Upper lobe of right lung (tissue), 1 donor: ENCODE measurements at regions not wholly inside any gene's neighbourhood (a gene's known extent, or its start where the extent isn't known, plus 50 kb on each side); places are given as distances from the start of the nearest gene placed in this dataset.

Experiments
- ATAC-seq: fragments of 200-7000 bp; cut with Tn5 transposase; one replicate; pipeline ENCODE4 v1.9.1; 2020; ENCODE audit warnings: mild to moderate bottlenecking, moderate library complexity
- DNase-seq: peaks from one replicate; pipeline ENCODE4 v3.0.0-alpha.2; 2020
- H3K27ac ChIP-seq: fragments of 200-600 bp; one replicate; pipeline ENCODE4 v1.8.0; 2022
- H3K27me3 ChIP-seq: fragments of 200-600 bp; one replicate; pipeline ENCODE4 v1.8.0; 2022; ENCODE audit warnings: mild to moderate bottlenecking
- H3K36me3 ChIP-seq: fragments of 200-600 bp; one replicate; pipeline ENCODE4 v1.8.0; 2022
- H3K4me1 ChIP-seq: fragments of 200-600 bp; one replicate; pipeline ENCODE4 v1.8.0; 2022
- H3K4me3 ChIP-seq: fragments of 200-600 bp; one replicate; pipeline ENCODE4 v1.8.0; 2022; ENCODE audit warnings: mild to moderate bottlenecking
- H3K9me3 ChIP-seq: fragments of 200-600 bp; one replicate; pipeline ENCODE4 v1.8.0; 2022
- CTCF ChIP-seq: fragments of 200-600 bp; IDR thresholded peaks from one replicate; pipeline ENCODE4 v1.8.0; 2022; ENCODE audit warnings: antibody characterized with exemption
- intact Hi-C: fragments of 100-400 bp; cut with DNase I; formaldehyde crosslinking; loops from one replicate; pipeline ENCODE4 v1.11.0; 2022
- donor health status: DM: no; HTN: yes; CAD: no; lungs with severe emphysema.

- no peaks in the 10 kb centered on the region for H3K27me3 ChIP-seq
- no peak for ATAC-seq
- intact Hi-C loops, result no loop called here
- TF ChIP-seq CTCF, result no peak
- no peaks in the 10 kb centered on the region for H3K4me1 ChIP-seq
- H3K27ac ChIP-seq, result no peak overlapping the region
- peak; percentile 42 for DNase-seq
- H3K4me3 ChIP-seq, result no peak overlapping the region
- no peaks in the 10 kb centered on the region for H3K9me3 ChIP-seq
- H3K36me3 ChIP-seq, result no peaks in the 10 kb centered on the region
Observed at GRCh38 chr21:41632748-41633475, 125.0 kb upstream of the TMPRSS2 start.

GRCh38 chr21:41631564-41632461 lies 123.9 kb upstream of the TMPRSS2 start:
- peak; percentile 84 for DNase-seq
- Histone ChIP-seq H3K4me3 (no peak overlapping the region), H3K36me3 (no peaks in the 10 kb centered on the region), H3K4me1 (no peaks in the 10 kb centered on the region), H3K27ac (no peak overlapping the region), H3K27me3 (peaks cover 1% of the 10 kb centered on the region), H3K9me3 (no peaks in the 10 kb centered on the region)
- intact Hi-C loops, result no loop called here
- ATAC-seq, result peak; percentile 56
- TF ChIP-seq CTCF, result no peak

- Histone ChIP-seq H3K27ac (no peak overlapping the region), H3K4me3 (no peak overlapping the region), H3K36me3 (no peaks in the 10 kb centered on the region), H3K27me3 (peaks cover 4% of the 10 kb centered on the region), H3K9me3 (no peaks in the 10 kb centered on the region), H3K4me1 (no peaks in the 10 kb centered on the region)
- no peak for TF ChIP-seq CTCF
- ATAC-seq (no peak), DNase-seq (peak; percentile 49)
- intact Hi-C loops, result no loop called here
Observed at GRCh38 chr21:41630917-41631316, 123.0 kb upstream of the TMPRSS2 start.

- Histone ChIP-seq H3K27ac (no peak overlapping the region), H3K4me1 (no peaks in the 10 kb centered on the region), H3K9me3 (no peaks in the 10 kb centered on the region), H3K36me3 (no peaks in the 10 kb centered on the region), H3K4me3 (no peak overlapping the region), H3K27me3 (peaks cover 4% of the 10 kb centered on the region)
- DNase-seq (no peak), ATAC-seq (no peak)
- no peak for TF ChIP-seq CTCF
- intact Hi-C loops, result no loop called here
Observed at GRCh38 chr21:41630249-41630648, 122.3 kb upstream of the TMPRSS2 start.

- peaks cover 4% of the 10 kb centered on the region for H3K27me3 ChIP-seq
- H3K4me3 ChIP-seq, result no peak overlapping the region
- H3K36me3 ChIP-seq, result no peaks in the 10 kb centered on the region
- no peaks in the 10 kb centered on the region for H3K9me3 ChIP-seq
- no peaks in the 10 kb centered on the region for H3K4me1 ChIP-seq
- DNase-seq, result no peak
- ATAC-seq, result no peak
- no peak overlapping the region for H3K27ac ChIP-seq
- TF ChIP-seq CTCF, result no peak
- intact Hi-C loops, result no loop called here
Observed at GRCh38 chr21:41628256-41628655, 120.3 kb upstream of the TMPRSS2 start.
